H9 (cell line): ENCODE measurements at regions not wholly inside any gene's neighbourhood (a gene's known extent, or its start where the extent isn't known, plus 50 kb on each side); places are given as distances from the start of the nearest gene placed in this dataset.

Experiments
- DNase-seq: peaks from one replicate; pipeline ENCODE4 v3.0.0-alpha.2; 2017
- H2AFZ ChIP-seq: one replicate; pipeline ENCODE4 v1.6.1; 2013; ENCODE audit warnings: mild to moderate bottlenecking, low read length, control low read depth, moderate library complexity
- H2AK5ac ChIP-seq: 2 replicates; pipeline ENCODE4 v1.6.1; 2013; ENCODE audit warnings: low read length, control low read depth, mixed read lengths; ENCODE audit not compliant: insufficient read length
- H2BK120ac ChIP-seq: one replicate; pipeline ENCODE4 v1.6.1; 2013; ENCODE audit warnings: low read depth, mild to moderate bottlenecking, low read length, control low read depth, inconsistent platforms; ENCODE audit not compliant: poor library complexity, severe bottlenecking
- H2BK12ac ChIP-seq: 2 replicates; pipeline ENCODE4 v1.6.1; 2013; ENCODE audit warnings: low read length, control low read depth, mixed read lengths, low read depth; ENCODE audit not compliant: insufficient read length
- H2BK15ac ChIP-seq: 2 replicates; pipeline ENCODE4 v1.6.1; 2013; ENCODE audit warnings: low read depth, low read length, control low read depth
- H2BK20ac ChIP-seq: one replicate; pipeline ENCODE4 v1.6.1; 2013; ENCODE audit warnings: low read depth, mild to moderate bottlenecking, low read length, control low read depth, inconsistent platforms; ENCODE audit not compliant: poor library complexity, severe bottlenecking
- H2BK5ac ChIP-seq: 2 replicates; pipeline ENCODE4 v1.6.1; 2013; ENCODE audit warnings: low read length, control low read depth, mixed read lengths; ENCODE audit not compliant: insufficient read length
- H3K14ac ChIP-seq: 2 replicates; pipeline ENCODE4 v1.6.1; 2013; ENCODE audit warnings: low read length, control low read depth; ENCODE audit not compliant: insufficient read depth
- H3K18ac ChIP-seq: 2 replicates; pipeline ENCODE4 v1.6.1; 2013; ENCODE audit warnings: low read depth, mild to moderate bottlenecking, mixed read lengths, low read length, control low read depth; ENCODE audit not compliant: insufficient read length
- H3K23ac ChIP-seq: 2 replicates; pipeline ENCODE4 v1.6.1; 2013; ENCODE audit warnings: low read length, control low read depth, mixed read lengths, low read depth; ENCODE audit not compliant: insufficient read length
- H3K23me2 ChIP-seq: 2 replicates; pipeline ENCODE4 v1.6.1; 2013; ENCODE audit warnings: low read depth, mild to moderate bottlenecking, mixed read lengths, low read length, control low read depth; ENCODE audit not compliant: insufficient read length, poor library complexity, severe bottlenecking
- H3K27ac ChIP-seq: 2 replicates; pipeline ENCODE4 v1.5.1; 2013; ENCODE audit warnings: low read length, control low read depth, mixed read lengths, low read depth; ENCODE audit not compliant: insufficient read length
- H3K27me3 ChIP-seq: 2 replicates; pipeline ENCODE4 v1.6.1; 2013; ENCODE audit warnings: low read length, control low read depth, inconsistent platforms; ENCODE audit not compliant: insufficient read depth
- H3K4ac ChIP-seq: 2 replicates; pipeline ENCODE4 v1.6.1; 2013; ENCODE audit warnings: low read depth, mild to moderate bottlenecking, control low read depth, inconsistent platforms, low read length, moderate library complexity
- H3K4me1 ChIP-seq: 2 replicates; pipeline ENCODE4 v1.6.1; 2013; ENCODE audit warnings: low read length, control low read depth, inconsistent platforms; ENCODE audit not compliant: insufficient read depth
- H3K4me2 ChIP-seq: 2 replicates; pipeline ENCODE4 v1.6.1; 2013; ENCODE audit warnings: low read length, control low read depth, mixed read lengths; ENCODE audit not compliant: insufficient read length, insufficient read depth
- H3K56ac ChIP-seq: 2 replicates; pipeline ENCODE4 v1.6.1; 2013; ENCODE audit warnings: low read depth, mild to moderate bottlenecking, mixed read lengths, low read length, control low read depth; ENCODE audit not compliant: insufficient read length
- H3K79me1 ChIP-seq: 2 replicates; pipeline ENCODE4 v1.6.1; 2013; ENCODE audit warnings: low read depth, mild to moderate bottlenecking, moderate library complexity, low read length, control low read depth, inconsistent platforms; ENCODE audit not compliant: insufficient read depth, poor library complexity, severe bottlenecking
- H3K79me2 ChIP-seq: 2 replicates; pipeline ENCODE4 v1.6.1; 2013; ENCODE audit warnings: low read length, control low read depth, inconsistent platforms; ENCODE audit not compliant: insufficient read depth
- H3K9ac ChIP-seq: 2 replicates; pipeline ENCODE4 v1.6.1; 2013; ENCODE audit warnings: low read length, control low read depth, mixed read lengths; ENCODE audit not compliant: insufficient read length; ENCODE audit errors: extremely low read depth
- H3K9me3 ChIP-seq: one replicate; pipeline ENCODE4 v1.6.1; 2013; ENCODE audit warnings: low read depth, low read length, inconsistent platforms; ENCODE audit not compliant: control insufficient read depth
- H3T11ph ChIP-seq: one replicate; pipeline ENCODE4 v1.6.1; 2013; ENCODE audit warnings: mild to moderate bottlenecking, low read length, control low read depth, inconsistent platforms
- H4K20me1 ChIP-seq: one replicate; pipeline ENCODE4 v1.6.1; 2013; ENCODE audit not compliant: control insufficient read depth, insufficient read length, insufficient read depth
- H4K5ac ChIP-seq: 2 replicates; pipeline ENCODE4 v1.6.1; 2013; ENCODE audit warnings: low read depth, mild to moderate bottlenecking, mixed read lengths, low read length, control low read depth; ENCODE audit not compliant: insufficient read length
- H4K8ac ChIP-seq: replicated peaks from 2 replicates; pipeline ENCODE4 v1.6.1; 2013; ENCODE audit warnings: low read length, control low read depth, mixed read lengths, low read depth; ENCODE audit not compliant: insufficient read length
- H4K91ac ChIP-seq: 2 replicates; pipeline ENCODE4 v1.6.1; 2013; ENCODE audit warnings: low read depth, mild to moderate bottlenecking, moderate library complexity, mixed read lengths, low read length, control low read depth; ENCODE audit not compliant: insufficient read length
- H3K27ac Mint-ChIP-seq, 3 experiments: 2 replicates in 2 of 3; 3 replicates in 1 of 3; pipeline ENCODE4 v1.8.0; 2020 to 2021; ENCODE audit warnings: mixed read lengths in 3 of 3, mild to moderate bottlenecking in 1 of 3, moderate library complexity in 1 of 3
- H3K27me3 Mint-ChIP-seq: 2 replicates; pipeline ENCODE4 v1.8.0; 2021; ENCODE audit warnings: low read depth, mild to moderate bottlenecking, moderate library complexity, mixed read lengths
- H3K36me3 Mint-ChIP-seq, 3 experiments: 2 replicates in 2 of 3; 3 replicates in 1 of 3; pipeline ENCODE4 v1.8.0; 2020 to 2021; ENCODE audit warnings: low read depth in 3 of 3, mixed read lengths in 3 of 3; ENCODE audit not compliant: insufficient read depth in 1 of 3
- H3K4me1 Mint-ChIP-seq, 2 experiments: 2 replicates each; pipeline ENCODE4 v1.8.0; 2020; ENCODE audit warnings: mixed read lengths in 2 of 2
- H3K4me3 Mint-ChIP-seq, 2 experiments: 2 replicates in 1 of 2; 3 replicates in 1 of 2; pipeline ENCODE4 v1.8.0; 2020 to 2021; ENCODE audit warnings: mild to moderate bottlenecking in 2 of 2, mixed read lengths in 2 of 2, moderate library complexity in 1 of 2
- H3K9me3 Mint-ChIP-seq, 2 experiments: 2 replicates in 1 of 2; 3 replicates in 1 of 2; pipeline ENCODE4 v1.8.0; 2020; ENCODE audit warnings: mild to moderate bottlenecking in 2 of 2, mixed read lengths in 2 of 2, moderate library complexity in 1 of 2
- CTCF ChIP-seq: fragments of 200-600 bp; sonication (generic); conservative IDR thresholded peaks from 3 replicates; pipeline ENCODE4 v1.8.0; 2021; ENCODE audit warnings: antibody characterized with exemption, mild to moderate bottlenecking
- WGBS: extraction: QIAGEN DNeasy Blood & Tissue Kit; methylation state at CpG from one replicate; pipeline ENCODE4 v1.1.7; 2013; ENCODE audit warnings: missing lambda C conversion rate, low lambda C conversion rate, mixed read lengths; ENCODE audit not compliant: insufficient read length; ENCODE audit errors: extremely low coverage; 5-methylcytosine and 5-hydroxymethylcytosine counted together

GRCh38 chr3:81837071-81837593, 75.7 kb upstream of the GBE1 start:
- Histone ChIP-seq H2AK5ac (no peak overlapping the region), H3K18ac (no peak overlapping the region), H4K91ac (no peak overlapping the region), H3K27ac (no peak overlapping the region), H3K4me2 (no peak overlapping the region), H3K79me2 (no peaks in the 10 kb centered on the region), H3K4ac (no peak overlapping the region), H3T11ph (no peak overlapping the region), H4K8ac (no peak overlapping the region), H2BK120ac (no peak overlapping the region), H3K14ac (no peak overlapping the region), H2BK20ac (no peak overlapping the region), H3K9ac (no peak overlapping the region), H2BK5ac (no peak overlapping the region), H2BK12ac (no peak overlapping the region), H4K20me1 (no peaks in the 10 kb centered on the region), H3K56ac (no peak overlapping the region), H3K79me1 (no peaks in the 10 kb centered on the region), H3K23me2 (no peaks in the 10 kb centered on the region), H3K9me3 (no peaks in the 10 kb centered on the region), H2BK15ac (no peak overlapping the region), H3K4me1 (no peaks in the 10 kb centered on the region), H4K5ac (no peak overlapping the region), H3K23ac (no peak overlapping the region), H2AFZ (no peak overlapping the region), H3K27me3 (no peaks in the 10 kb centered on the region)
- no peaks in the 10 kb centered on the region for H3K27me3 Mint-ChIP-seq
- H3K4me3 Mint-ChIP-seq = no peak overlapping the region
- no CpG with 5 or more reads among the region's 6 CpGs for WGBS
- peak overlapping the region in 1 of 3 experiments; percentile 21; a peak in 1 of 7 replicates for H3K27ac Mint-ChIP-seq
- DNase-seq = no peak
- no peak for TF ChIP-seq CTCF
- H3K9me3 Mint-ChIP-seq = peaks cover 0 to 2% of the 10 kb centered on the region in 2 experiments; a peak in 1 of 5 replicates
- H3K36me3 Mint-ChIP-seq = no peaks in the 10 kb centered on the region
- H3K4me1 Mint-ChIP-seq = peaks cover 26 to 27% of the 10 kb centered on the region in 2 experiments
